ENCODE measurements at regions not wholly inside any gene's neighbourhood (a gene's known extent, or its start where the extent isn't known, plus 50 kb on each side); places are given as distances from the start of the nearest gene placed in this dataset.

GRCh38 chr16:61371388-61371787 lies 664.9 kb downstream of the CDH8 start:
- no peaks in the 10 kb centered on the region for H3K36me3 Mint-ChIP-seq
- POLR2A ChIA-PET: no interaction called here
- H3K27me3 Mint-ChIP-seq: no peaks in the 10 kb centered on the region
- H3K9me3 Mint-ChIP-seq: peaks cover 9 to 34% (median 19%) of the 10 kb centered on the region in 9 donors
- ATAC-seq (no peak), DNase-seq (no peak)
- no peak overlapping the region for H3K27ac Mint-ChIP-seq
- no peaks in the 10 kb centered on the region for H3K4me1 Mint-ChIP-seq
- H3K4me3 Mint-ChIP-seq: no peak overlapping the region

- DNase-seq (no peak), ATAC-seq (no peak)
- Mint-ChIP-seq H3K4me3 (no peak overlapping the region), H3K27me3 (no peaks in the 10 kb centered on the region), H3K4me1 (no peaks in the 10 kb centered on the region), H3K9me3 (peaks cover 7 to 36% (median 20%) of the 10 kb centered on the region in 9 donors), H3K27ac (no peak overlapping the region), H3K36me3 (no peaks in the 10 kb centered on the region)
- POLR2A ChIA-PET: no interaction called here
Observed at GRCh38 chr16:61370564-61370963, 665.7 kb downstream of the CDH8 start.

- H3K27ac Mint-ChIP-seq: no peak overlapping the region
- H3K4me3 Mint-ChIP-seq: no peak overlapping the region
- no peaks in the 10 kb centered on the region for H3K27me3 Mint-ChIP-seq
- ATAC-seq (no peak), DNase-seq (no peak)
- POLR2A ChIA-PET: no interaction called here
- no peaks in the 10 kb centered on the region for H3K36me3 Mint-ChIP-seq
- H3K4me1 Mint-ChIP-seq: no peaks in the 10 kb centered on the region
- H3K9me3 Mint-ChIP-seq: peaks cover 4 to 48% (median 19%) of the 10 kb centered on the region in 9 donors
Observed at GRCh38 chr16:61366006-61366405, 670.2 kb downstream of the CDH8 start.

- POLR2A ChIA-PET: no interaction called here
- Mint-ChIP-seq H3K27ac (no peak overlapping the region), H3K4me1 (no peaks in the 10 kb centered on the region), H3K36me3 (no peaks in the 10 kb centered on the region), H3K4me3 (no peak overlapping the region), H3K27me3 (no peaks in the 10 kb centered on the region), H3K9me3 (peaks cover 0 to 39% (median 17%) of the 10 kb centered on the region in 9 donors)
- no peak for DNase-seq
- no peak for ATAC-seq
Observed at GRCh38 chr16:61364990-61365389, 671.2 kb downstream of the CDH8 start.

- Mint-ChIP-seq H3K4me1 (no peaks in the 10 kb centered on the region), H3K9me3 (peaks cover 8 to 41% (median 18%) of the 10 kb centered on the region in 9 donors), H3K27me3 (no peaks in the 10 kb centered on the region), H3K27ac (no peak overlapping the region), H3K36me3 (no peaks in the 10 kb centered on the region), H3K4me3 (no peak overlapping the region)
- POLR2A ChIA-PET: no interaction called here
- DNase-seq (no peak), ATAC-seq (no peak)
Observed at GRCh38 chr16:61362585-61362984, 673.7 kb downstream of the CDH8 start.

- no peak overlapping the region for H3K4me3 Mint-ChIP-seq
- ATAC-seq: no peak
- no peak for DNase-seq
- POLR2A ChIA-PET: no interaction called here
- no peaks in the 10 kb centered on the region for H3K36me3 Mint-ChIP-seq
- H3K9me3 Mint-ChIP-seq: peaks cover 4 to 29% (median 9%) of the 10 kb centered on the region in 9 donors
- H3K27ac Mint-ChIP-seq: no peak overlapping the region
- no peaks in the 10 kb centered on the region for H3K4me1 Mint-ChIP-seq
- no peaks in the 10 kb centered on the region for H3K27me3 Mint-ChIP-seq
Observed at GRCh38 chr16:61344791-61345190, 691.4 kb downstream of the CDH8 start.

GRCh38 chr16:61332461-61332860 lies 703.8 kb downstream of the CDH8 start:
- no peak for DNase-seq
- Mint-ChIP-seq H3K36me3 (no peaks in the 10 kb centered on the region), H3K27ac (no peak overlapping the region), H3K4me3 (no peak overlapping the region), H3K9me3 (peaks cover 0 to 35% (median 7%) of the 10 kb centered on the region in 9 donors), H3K27me3 (no peaks in the 10 kb centered on the region), H3K4me1 (no peaks in the 10 kb centered on the region)
- POLR2A ChIA-PET: no interaction called here
- no peak for ATAC-seq

- Mint-ChIP-seq H3K9me3 (peaks cover 0 to 38% (median 15%) of the 10 kb centered on the region in 9 donors), H3K27me3 (no peaks in the 10 kb centered on the region), H3K4me1 (no peaks in the 10 kb centered on the region), H3K4me3 (no peak overlapping the region), H3K27ac (no peak overlapping the region), H3K36me3 (no peaks in the 10 kb centered on the region)
- POLR2A ChIA-PET: no interaction called here
- no peak for ATAC-seq
- DNase-seq: no peak
Observed at GRCh38 chr16:61324044-61324443, 712.2 kb downstream of the CDH8 start.

GRCh38 chr16:61323456-61323855 lies 712.8 kb downstream of the CDH8 start:
- Mint-ChIP-seq H3K9me3 (peaks cover 0 to 41% (median 20%) of the 10 kb centered on the region in 9 donors), H3K36me3 (no peaks in the 10 kb centered on the region)
- POLR2A ChIA-PET: no interaction called here

GRCh38 chr16:61320791-61321190 lies 715.4 kb downstream of the CDH8 start:
- H3K9me3 Mint-ChIP-seq: peaks cover 0 to 49% (median 14%) of the 10 kb centered on the region in 9 donors
- H3K27ac Mint-ChIP-seq: no peak overlapping the region
- DNase-seq (no peak), ATAC-seq (no peak)
- POLR2A ChIA-PET: no interaction called here
- H3K27me3 Mint-ChIP-seq: no peaks in the 10 kb centered on the region
- no peaks in the 10 kb centered on the region for H3K4me1 Mint-ChIP-seq
- peaks cover 0 to under 1% (median 0%) of the 10 kb centered on the region in 3 donors for H3K36me3 Mint-ChIP-seq
- no peak overlapping the region for H3K4me3 Mint-ChIP-seq

More at GRCh38 chr16:61323456-61323855, 712.8 kb downstream of the CDH8 start:
- Mint-ChIP-seq H3K27me3 (no peaks in the 10 kb centered on the region), H3K4me3 (no peak overlapping the region), H3K27ac (no peak overlapping the region), H3K4me1 (no peaks in the 10 kb centered on the region)
- DNase-seq (no peak), ATAC-seq (no peak)

GRCh38 chr16:61313931-61314330 lies 722.3 kb downstream of the CDH8 start:
- Mint-ChIP-seq H3K4me3 (no peak overlapping the region), H3K27me3 (no peaks in the 10 kb centered on the region), H3K9me3 (peaks cover 11 to 50% (median 24%) of the 10 kb centered on the region in 9 donors), H3K36me3 (peaks cover 0 to 20% (median 0%) of the 10 kb centered on the region in 3 donors), H3K27ac (no peak overlapping the region), H3K4me1 (peaks cover 0 to 2% (median 0%) of the 10 kb centered on the region in 4 donors)
- DNase-seq: no peak
- no peak for ATAC-seq
- POLR2A ChIA-PET: no interaction called here

GRCh38 chr16:61309386-61309785 lies 726.9 kb downstream of the CDH8 start:
- peaks cover 0 to 20% (median 0%) of the 10 kb centered on the region in 3 donors for H3K36me3 Mint-ChIP-seq
- H3K9me3 Mint-ChIP-seq: peaks cover 4 to 45% (median 18%) of the 10 kb centered on the region in 9 donors
- no peak overlapping the region for H3K4me3 Mint-ChIP-seq
- ATAC-seq (no peak), DNase-seq (no peak)
- POLR2A ChIA-PET: no interaction called here
- H3K4me1 Mint-ChIP-seq: no peaks in the 10 kb centered on the region
- no peaks in the 10 kb centered on the region for H3K27me3 Mint-ChIP-seq
- H3K27ac Mint-ChIP-seq: no peak overlapping the region

GRCh38 chr16:61306204-61306603 lies 730.0 kb downstream of the CDH8 start:
- H3K4me3 Mint-ChIP-seq: no peak overlapping the region

GRCh38 chr16:61296814-61297213 lies 739.4 kb downstream of the CDH8 start:
- Mint-ChIP-seq H3K4me1 (no peaks in the 10 kb centered on the region), H3K27ac (no peak overlapping the region), H3K27me3 (no peaks in the 10 kb centered on the region), H3K36me3 (peaks cover 0 to 9% (median 0%) of the 10 kb centered on the region in 3 donors), H3K9me3 (peaks cover 2 to 34% (median 10%) of the 10 kb centered on the region in 9 donors), H3K4me3 (no peak overlapping the region)
- ATAC-seq: no peak
- DNase-seq: no peak
- POLR2A ChIA-PET: no interaction called here

More at GRCh38 chr16:61306204-61306603, 730.0 kb downstream of the CDH8 start:
- peaks cover 0 to 17% (median 0%) of the 10 kb centered on the region in 3 donors for H3K36me3 Mint-ChIP-seq
- no peak for DNase-seq
- POLR2A ChIA-PET: no interaction called here
- H3K27me3 Mint-ChIP-seq: no peaks in the 10 kb centered on the region
- H3K4me1 Mint-ChIP-seq: no peaks in the 10 kb centered on the region
- no peak overlapping the region for H3K27ac Mint-ChIP-seq
- H3K9me3 Mint-ChIP-seq: peaks cover 0 to 37% (median 19%) of the 10 kb centered on the region in 9 donors
- ATAC-seq: no peak

Data from naive thymus-derived CD8-positive, alpha-beta T cell (primary cell).